Vagina (tissue), 2 donors: ENCODE measurements at regions not wholly inside any gene's neighbourhood (a gene's known extent, or its start where the extent isn't known, plus 50 kb on each side); places are given as distances from the start of the nearest gene placed in this dataset.

Experiments
- DNase-seq, 2 donors: peaks; one replicate each; pipeline ENCODE4 v3.0.0-alpha.2; 2017; ENCODE audit errors: extremely low spot score in 2 of 2
- H3K27ac ChIP-seq: fragments of 200-600 bp; sonication (generic); one replicate; pipeline ENCODE4 v1.5.1; 2019
- H3K27me3 ChIP-seq: fragments of 200-600 bp; sonication (generic); one replicate; pipeline ENCODE4 v1.5.1; 2019
- H3K36me3 ChIP-seq, 2 donors: fragments of 200-600 bp; sonication (generic); one replicate each; pipeline ENCODE4 v1.5.1; 2017 to 2019
- H3K4me1 ChIP-seq: fragments of 200-600 bp; sonication (generic); one replicate; pipeline ENCODE4 v1.5.1; 2019
- H3K4me3 ChIP-seq, 2 donors: fragments of 200-600 bp; sonication (generic); 1 replicate in 1 of 2; 2 replicates in 1 of 2; pipeline ENCODE4 v1.5.1; 2016 to 2019
- H3K9me3 ChIP-seq: fragments of 200-600 bp; sonication (generic); one replicate; pipeline ENCODE4 v1.5.1; 2019
- CTCF ChIP-seq, 3 experiments: fragments of 450-650 bp in 2 of 3; fragments of 200-600 bp in 1 of 3; sonication (generic) in 1 of 3; IDR thresholded peaks; one replicate each; pipeline ENCODE4 v1.5.1; 2017 to 2019; ENCODE audit warnings: antibody characterized with exemption in 3 of 3, mild to moderate bottlenecking in 2 of 3, moderate library complexity in 2 of 3
- POLR2A ChIP-seq, 2 donors: fragments of 450-650 bp; IDR thresholded peaks; one replicate each; pipeline ENCODE4 v1.6.1; 2017; ENCODE audit warnings: antibody characterized with exemption in 2 of 2, mild to moderate bottlenecking in 2 of 2, moderate library complexity in 2 of 2
- POLR2AphosphoS5 ChIP-seq, 2 donors: sonication (generic); formaldehyde crosslinking; IDR thresholded peaks; one replicate each; pipeline ENCODE4 v1.9.0; 2017; ENCODE audit warnings: antibody characterized with exemption in 2 of 2, mild to moderate bottlenecking in 2 of 2, low read depth in 1 of 2; ENCODE audit not compliant: insufficient read depth in 1 of 2
- intact Hi-C: fragments of 100-400 bp; cut with DNase I; formaldehyde crosslinking; loops from one replicate; pipeline ENCODE4 v1.15.1; 2023

- no peaks in the 10 kb centered on the region for H3K9me3 ChIP-seq
- no peaks in the 10 kb centered on the region for H3K4me1 ChIP-seq
- no peak overlapping the region for H3K27ac ChIP-seq
- H3K4me3 ChIP-seq, result no peak overlapping the region
- no peaks in the 10 kb centered on the region for H3K36me3 ChIP-seq
- H3K27me3 ChIP-seq, result no peaks in the 10 kb centered on the region
- DNase-seq, result no peak
- TF ChIP-seq POLR2AphosphoS5 (IDR thresholded peaks at IDR 0.05; ENCODE audit: insufficient read depth in 1 of 2, low read depth in 1 of 2) (no peak), CTCF (IDR thresholded peaks at IDR 0.05) (no peak), POLR2A (IDR thresholded peaks at IDR 0.05) (no peak)
- intact Hi-C loops, result no loop called here
These were observed 578.0 kb upstream of the MGAT4C start for GRCh38 chr12:86834217-86834616.

GRCh38 chr12:86827409-86827808 lies 571.2 kb upstream of the MGAT4C start:
- intact Hi-C loops, result no loop called here
- Histone ChIP-seq H3K4me1 (no peaks in the 10 kb centered on the region), H3K4me3 (no peak overlapping the region), H3K9me3 (no peaks in the 10 kb centered on the region), H3K36me3 (no peaks in the 10 kb centered on the region), H3K27ac (no peak overlapping the region), H3K27me3 (no peaks in the 10 kb centered on the region)
- TF ChIP-seq POLR2A (IDR thresholded peaks at IDR 0.05) (no peak), POLR2AphosphoS5 (IDR thresholded peaks at IDR 0.05; ENCODE audit: insufficient read depth in 1 of 2, low read depth in 1 of 2) (no peak), CTCF (IDR thresholded peaks at IDR 0.05) (no peak)
- no peak for DNase-seq

GRCh38 chr12:86826051-86826450 lies 569.9 kb upstream of the MGAT4C start:
- Histone ChIP-seq H3K4me3 (no peak overlapping the region), H3K4me1 (no peaks in the 10 kb centered on the region), H3K36me3 (no peaks in the 10 kb centered on the region), H3K27ac (no peak overlapping the region), H3K27me3 (no peaks in the 10 kb centered on the region), H3K9me3 (no peaks in the 10 kb centered on the region)
- intact Hi-C loops, result no loop called here
- no peak for DNase-seq
- TF ChIP-seq POLR2A (IDR thresholded peaks at IDR 0.05) (no peak), CTCF (IDR thresholded peaks at IDR 0.05) (no peak), POLR2AphosphoS5 (IDR thresholded peaks at IDR 0.05; ENCODE audit: insufficient read depth in 1 of 2, low read depth in 1 of 2) (no peak)

- H3K4me3 ChIP-seq, result no peak overlapping the region
- no peaks in the 10 kb centered on the region for H3K36me3 ChIP-seq
- intact Hi-C loops, result no loop called here
- no peak for TF ChIP-seq CTCF (IDR thresholded peaks at IDR 0.05)
- TF ChIP-seq POLR2A (IDR thresholded peaks at IDR 0.05), result no peak
- TF ChIP-seq POLR2AphosphoS5 (IDR thresholded peaks at IDR 0.05; ENCODE audit: insufficient read depth in 1 of 2, low read depth in 1 of 2), result no peak
- H3K4me1 ChIP-seq, result no peaks in the 10 kb centered on the region
- no peaks in the 10 kb centered on the region for H3K27me3 ChIP-seq
- H3K9me3 ChIP-seq, result no peaks in the 10 kb centered on the region
- no peak overlapping the region for H3K27ac ChIP-seq
- DNase-seq, result no peak
These were observed 545.2 kb upstream of the MGAT4C start for GRCh38 chr12:86801439-86801838.

GRCh38 chr12:86799616-86800015 lies 543.4 kb upstream of the MGAT4C start:
- Histone ChIP-seq H3K4me1 (no peaks in the 10 kb centered on the region), H3K27me3 (no peaks in the 10 kb centered on the region), H3K4me3 (no peak overlapping the region), H3K36me3 (no peaks in the 10 kb centered on the region), H3K9me3 (no peaks in the 10 kb centered on the region), H3K27ac (no peak overlapping the region)
- intact Hi-C loops, result no loop called here
- no peak for TF ChIP-seq POLR2AphosphoS5 (IDR thresholded peaks at IDR 0.05; ENCODE audit: insufficient read depth in 1 of 2, low read depth in 1 of 2)
- TF ChIP-seq CTCF (IDR thresholded peaks at IDR 0.05), result no peak
- TF ChIP-seq POLR2A (IDR thresholded peaks at IDR 0.05), result no peak
- DNase-seq, result no peak
